22Rv1 (cell line): ENCODE measurements at regions not wholly inside any gene's neighbourhood (a gene's known extent, or its start where the extent isn't known, plus 50 kb on each side); places are given as distances from the start of the nearest gene placed in this dataset.

Source experiments
- ZFX ChIP-seq: fragments of 450-650 bp; IDR thresholded peaks from 2 replicates; pipeline ENCODE4 v1.6.1; 2017; ENCODE audit warnings: antibody characterized with exemption, borderline replicate concordance
- TF ChIP-seq, protein P1 (sequence below): fragments of 450-650 bp; IDR thresholded peaks from 2 replicates; pipeline ENCODE4 v1.5.1; 2017; ENCODE audit warnings: mild to moderate bottlenecking

DNA sequence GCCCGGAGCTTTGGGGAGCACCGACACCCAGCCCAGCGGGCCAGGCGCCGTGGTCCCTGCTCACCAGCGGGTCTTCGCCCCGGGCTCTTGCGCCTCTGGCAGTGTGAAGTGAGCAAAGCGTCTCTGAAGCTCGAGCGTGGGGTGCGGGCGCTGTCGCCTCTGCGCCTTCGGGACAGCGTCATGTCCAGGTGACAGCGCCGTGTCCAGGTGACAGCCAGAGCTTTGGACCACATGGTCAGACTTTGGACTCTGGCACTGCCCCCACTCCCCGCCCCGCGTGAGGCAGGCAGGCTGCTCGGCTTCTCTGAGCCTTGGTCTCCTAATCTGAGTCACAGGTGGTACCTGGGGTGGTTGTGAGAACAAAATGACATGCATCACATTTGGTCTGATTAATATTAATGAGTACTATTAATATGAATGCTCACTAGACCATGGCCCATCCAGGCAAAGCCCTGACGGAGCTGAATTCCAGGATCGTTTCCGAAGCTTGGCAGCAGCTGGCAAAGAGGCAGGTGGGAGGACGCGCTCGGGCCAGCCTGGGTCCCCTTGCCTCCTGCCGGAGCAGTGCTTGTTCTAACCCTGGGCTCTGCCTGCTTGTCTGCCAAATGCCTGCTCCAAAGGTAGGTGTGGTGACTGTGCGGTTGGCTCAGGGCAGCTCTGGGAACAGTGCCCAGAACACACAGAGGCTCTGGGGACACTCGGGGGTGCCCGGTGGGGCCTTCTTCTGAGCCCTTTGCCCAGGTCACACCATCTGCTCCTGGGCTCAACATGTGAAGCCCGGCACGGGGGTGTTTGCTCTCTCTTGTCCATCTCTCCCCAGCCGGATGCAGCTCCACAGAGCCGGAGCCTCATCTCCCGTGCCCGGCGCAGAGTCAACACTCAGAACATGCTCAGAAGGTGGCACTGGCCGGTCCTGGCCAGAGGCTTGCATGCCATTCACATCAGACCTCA, 157.1 kb downstream of the OLFM1 start:
- TF ChIP-seq, protein P1, sequence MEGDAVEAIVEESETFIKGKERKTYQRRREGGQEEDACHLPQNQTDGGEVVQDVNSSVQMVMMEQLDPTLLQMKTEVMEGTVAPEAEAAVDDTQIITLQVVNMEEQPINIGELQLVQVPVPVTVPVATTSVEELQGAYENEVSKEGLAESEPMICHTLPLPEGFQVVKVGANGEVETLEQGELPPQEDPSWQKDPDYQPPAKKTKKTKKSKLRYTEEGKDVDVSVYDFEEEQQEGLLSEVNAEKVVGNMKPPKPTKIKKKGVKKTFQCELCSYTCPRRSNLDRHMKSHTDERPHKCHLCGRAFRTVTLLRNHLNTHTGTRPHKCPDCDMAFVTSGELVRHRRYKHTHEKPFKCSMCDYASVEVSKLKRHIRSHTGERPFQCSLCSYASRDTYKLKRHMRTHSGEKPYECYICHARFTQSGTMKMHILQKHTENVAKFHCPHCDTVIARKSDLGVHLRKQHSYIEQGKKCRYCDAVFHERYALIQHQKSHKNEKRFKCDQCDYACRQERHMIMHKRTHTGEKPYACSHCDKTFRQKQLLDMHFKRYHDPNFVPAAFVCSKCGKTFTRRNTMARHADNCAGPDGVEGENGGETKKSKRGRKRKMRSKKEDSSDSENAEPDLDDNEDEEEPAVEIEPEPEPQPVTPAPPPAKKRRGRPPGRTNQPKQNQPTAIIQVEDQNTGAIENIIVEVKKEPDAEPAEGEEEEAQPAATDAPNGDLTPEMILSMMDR: no peak
- TF ChIP-seq ZFX: no peak
